Thyroid gland (tissue), 4 donors: ENCODE measurements at regions not wholly inside any gene's neighbourhood (a gene's known extent, or its start where the extent isn't known, plus 50 kb on each side); places are given as distances from the start of the nearest gene placed in this dataset.

Source experiments
- CTCF ChIP-seq, 6 experiments: fragments of 200-600 bp in 3 of 6; fragments of 450-650 bp in 3 of 6; sonication (generic) in 3 of 6; IDR thresholded peaks; one replicate each; pipeline ENCODE4 v1.5.1; 2016 to 2019; ENCODE audit warnings: antibody characterized with exemption in 6 of 6, mild to moderate bottlenecking in 2 of 6, inconsistent platforms in 1 of 6, moderate library complexity in 1 of 6
- POLR2A ChIP-seq, 2 donors: fragments of 450-650 bp; IDR thresholded peaks; one replicate each; pipeline ENCODE4 v1.6.1; 2017; ENCODE audit warnings: antibody characterized with exemption in 2 of 2, mild to moderate bottlenecking in 2 of 2, moderate library complexity in 1 of 2

GRCh38 chr6:15827496-15828255, 164.8 kb upstream of the DTNBP1 start:
- no peak for TF ChIP-seq CTCF (IDR thresholded peaks at IDR 0.05)
- no peak for TF ChIP-seq POLR2A (IDR thresholded peaks at IDR 0.05)
